Heart left ventricle (tissue), 16 donors: ENCODE measurements at regions not wholly inside any gene's neighbourhood (a gene's known extent, or its start where the extent isn't known, plus 50 kb on each side); places are given as distances from the start of the nearest gene placed in this dataset.
"Not testable (repeated sequence)": the region's sequence is repeated elsewhere in the genome, so short reads cannot be mapped to it uniquely, and the experiment has no call there.

Experiments
- ATAC-seq, 4 donors: fragments of 200-7000 bp; cut with Tn5 transposase; one replicate each; pipeline ENCODE4 v1.9.1; 2020 to 2022; ENCODE audit warnings: moderate library complexity in 4 of 4, mild to moderate bottlenecking in 3 of 4, moderate number of reproducible peaks in 1 of 4
- DNase-seq, 5 donors: peaks; one replicate each; pipeline ENCODE4 v3.0.0-alpha.2; 2020
- H3K27ac ChIP-seq, 12 donors: fragments of 200-600 bp; sonication (generic) in 4 of 12; one replicate each; pipeline versions ENCODE4 v1.5.0 to v1.8.0; 2016 to 2022; ENCODE audit warnings: mild to moderate bottlenecking in 2 of 12
- H3K27me3 ChIP-seq, 9 donors: fragments of 200-600 bp; sonication (generic) in 2 of 9; one replicate each; pipeline versions ENCODE4 v1.5.1 to v1.8.0; 2016 to 2022; ENCODE audit warnings: mild to moderate bottlenecking in 3 of 9
- H3K36me3 ChIP-seq, 9 donors: fragments of 200-600 bp; sonication (generic) in 2 of 9; one replicate each; pipeline versions ENCODE4 v1.5.0 to v1.8.0; 2018 to 2022; ENCODE audit warnings: mild to moderate bottlenecking in 2 of 9
- H3K4me1 ChIP-seq, 12 donors: fragments of 200-600 bp; sonication (generic) in 4 of 12; one replicate each; pipeline versions ENCODE4 v1.5.0 to v1.8.0; 2016 to 2022; ENCODE audit warnings: mild to moderate bottlenecking in 3 of 12
- H3K4me3 ChIP-seq, 12 donors: fragments of 200-600 bp; sonication (generic) in 4 of 12; one replicate each; pipeline versions ENCODE4 v1.5.0 to v1.8.0; 2017 to 2022; ENCODE audit warnings: mild to moderate bottlenecking in 9 of 12, moderate library complexity in 4 of 12
- H3K9me3 ChIP-seq, 12 donors: fragments of 200-600 bp; sonication (generic) in 4 of 12; one replicate each; pipeline versions ENCODE4 v1.5.0 to v1.8.0; 2016 to 2022; ENCODE audit warnings: mild to moderate bottlenecking in 1 of 12
- POLR2A ChIP-seq, 2 donors: fragments of 450-650 bp; IDR thresholded peaks; one replicate each; pipeline ENCODE4 v1.6.1; 2017; ENCODE audit warnings: antibody characterized with exemption in 2 of 2, mild to moderate bottlenecking in 2 of 2, moderate library complexity in 2 of 2
- WGBS, 4 donors: extraction: QIAGEN DNeasy Blood & Tissue Kit in 2 of 4; methylation state at CpG; one replicate each; pipeline versions ENCODE4 v1.1.5 to v1.1.7; 2013 to 2018; 5-methylcytosine and 5-hydroxymethylcytosine counted together
- intact Hi-C, 10 donors: fragments of 100-400 bp; cut with DNase I; formaldehyde crosslinking; loops; one replicate each; pipeline versions ENCODE4 v1.11.1 to v1.14.2; 2022
- TF ChIP-seq, protein P1 (sequence below), 12 donors: fragments of 200-600 bp; sonication (generic) in 4 of 12; IDR thresholded peaks; one replicate each; pipeline versions ENCODE4 v1.5.0 to v1.8.0; 2018 to 2022; ENCODE audit warnings: antibody characterized with exemption in 12 of 12, mild to moderate bottlenecking in 5 of 12
- donor health status: ischemic (EF 13 %, LVEDD 7.1; RV severe dilation, severe dysfunction).
- donor health status: healthy with polysubstance abuse.
- donor health status: DM: no; HTN: yes; CAD: no.
- donor health status: DM: no; HTN: no; CAD: no.
- donor health status: ischemic (EF 25% LVEDD 6.9; RV normal size, moderate dysfunction).
- donor health status: ischemic (EF 25% LVEDD 5.7; RV mildly dilated, moderate dysfunction).
- donor health status: healthy.
- donor health status: DM: yes; HTN: yes; CAD: no.
- donor health status: ischemic (EF 35%, LVEDD 5.7; RV mildly dilated, moderate dysfunction).
- donor health status: nonischemic (EF 11% LVEDD 7.7; RV severe dilation, severe dysfunction).
- donor health status: DM: yes; HTN: yes; CAD: no.
- donor health status: PGD.
- donor health status: ischemic (EF 29% LVEDD 5.4; RV normal size, mild dysfunction).
- donor health status: nonischemic (EF 23%, LVEDD 6.1; RV moderate dilation, normal function).

GRCh38 chr18:24613896-24614640 is 153.6 kb downstream of the HRH4 start:
- no peaks in the 10 kb centered on the region for H3K36me3 ChIP-seq
- no peaks in the 10 kb centered on the region for H3K9me3 ChIP-seq
- DNase-seq: no peak
- no peak overlapping the region for H3K27ac ChIP-seq
- H3K4me3 ChIP-seq: no peak overlapping the region
- no peak for ATAC-seq
- TF ChIP-seq, protein P1, sequence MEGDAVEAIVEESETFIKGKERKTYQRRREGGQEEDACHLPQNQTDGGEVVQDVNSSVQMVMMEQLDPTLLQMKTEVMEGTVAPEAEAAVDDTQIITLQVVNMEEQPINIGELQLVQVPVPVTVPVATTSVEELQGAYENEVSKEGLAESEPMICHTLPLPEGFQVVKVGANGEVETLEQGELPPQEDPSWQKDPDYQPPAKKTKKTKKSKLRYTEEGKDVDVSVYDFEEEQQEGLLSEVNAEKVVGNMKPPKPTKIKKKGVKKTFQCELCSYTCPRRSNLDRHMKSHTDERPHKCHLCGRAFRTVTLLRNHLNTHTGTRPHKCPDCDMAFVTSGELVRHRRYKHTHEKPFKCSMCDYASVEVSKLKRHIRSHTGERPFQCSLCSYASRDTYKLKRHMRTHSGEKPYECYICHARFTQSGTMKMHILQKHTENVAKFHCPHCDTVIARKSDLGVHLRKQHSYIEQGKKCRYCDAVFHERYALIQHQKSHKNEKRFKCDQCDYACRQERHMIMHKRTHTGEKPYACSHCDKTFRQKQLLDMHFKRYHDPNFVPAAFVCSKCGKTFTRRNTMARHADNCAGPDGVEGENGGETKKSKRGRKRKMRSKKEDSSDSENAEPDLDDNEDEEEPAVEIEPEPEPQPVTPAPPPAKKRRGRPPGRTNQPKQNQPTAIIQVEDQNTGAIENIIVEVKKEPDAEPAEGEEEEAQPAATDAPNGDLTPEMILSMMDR (IDR thresholded peaks at IDR 0.05): no peak
- TF ChIP-seq POLR2A (IDR thresholded peaks at IDR 0.05): no peak
- H3K27me3 ChIP-seq: no peaks in the 10 kb centered on the region
- 80 to 96% (median 86%) methylated on average over 3 of the region's 3 CpGs for WGBS, 4 donors
- intact Hi-C loops: no loop called here
- H3K4me1 ChIP-seq: no peaks in the 10 kb centered on the region

DNA sequence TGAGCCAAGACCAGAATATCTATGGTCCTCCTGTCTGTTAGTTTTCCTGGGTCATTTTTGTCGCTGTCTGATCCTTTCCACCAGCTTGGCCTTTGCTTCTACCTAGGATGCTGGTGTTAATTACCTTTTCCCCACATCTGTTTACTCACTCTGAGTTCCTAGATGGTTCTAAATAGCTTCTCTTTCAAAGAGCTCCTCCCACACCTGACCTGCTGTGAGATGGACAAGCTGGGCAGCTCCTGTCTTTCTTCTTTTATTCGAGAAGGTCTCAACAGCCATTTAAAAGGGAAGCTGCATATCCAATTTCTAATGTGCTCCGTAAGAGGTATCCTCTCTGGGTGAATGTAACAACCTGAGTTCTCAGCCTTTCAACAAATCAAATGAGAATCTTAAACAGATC is 156.2 kb downstream of the HRH4 start:
- intact Hi-C loops: no loop called here
- DNase-seq (no peak), ATAC-seq (no peak)
- H3K4me1 ChIP-seq: no peaks in the 10 kb centered on the region
- H3K9me3 ChIP-seq: no peaks in the 10 kb centered on the region
- H3K27ac ChIP-seq: no peak overlapping the region
- TF ChIP-seq, protein P1 (IDR thresholded peaks at IDR 0.05): no peak
- no peak for TF ChIP-seq POLR2A (IDR thresholded peaks at IDR 0.05)
- WGBS, 4 donors: 36 to 61% (median 40%) methylated on average over 3 of the region's 3 CpGs
- H3K27me3 ChIP-seq: no peaks in the 10 kb centered on the region
- H3K4me3 ChIP-seq: no peak overlapping the region
- no peaks in the 10 kb centered on the region for H3K36me3 ChIP-seq

- ATAC-seq, H3K27ac ChIP-seq, DNase-seq, H3K4me3 ChIP-seq, H3K27me3 ChIP-seq, H3K9me3 ChIP-seq, intact Hi-C loops, H3K36me3 ChIP-seq: not testable (repeated sequence)
- WGBS, 4 donors: 66 to 68% methylated on average over 9 of the region's 17 CpGs; no CpG with 5 or more reads in 2 of the 4 donors
- peaks cover 0 to 21% (median 12%) of the 10 kb centered on the region in 12 donors for H3K4me1 ChIP-seq
Observed at GRCh38 chr18:24624421-24624820, 164.0 kb downstream of the HRH4 start.

DNA sequence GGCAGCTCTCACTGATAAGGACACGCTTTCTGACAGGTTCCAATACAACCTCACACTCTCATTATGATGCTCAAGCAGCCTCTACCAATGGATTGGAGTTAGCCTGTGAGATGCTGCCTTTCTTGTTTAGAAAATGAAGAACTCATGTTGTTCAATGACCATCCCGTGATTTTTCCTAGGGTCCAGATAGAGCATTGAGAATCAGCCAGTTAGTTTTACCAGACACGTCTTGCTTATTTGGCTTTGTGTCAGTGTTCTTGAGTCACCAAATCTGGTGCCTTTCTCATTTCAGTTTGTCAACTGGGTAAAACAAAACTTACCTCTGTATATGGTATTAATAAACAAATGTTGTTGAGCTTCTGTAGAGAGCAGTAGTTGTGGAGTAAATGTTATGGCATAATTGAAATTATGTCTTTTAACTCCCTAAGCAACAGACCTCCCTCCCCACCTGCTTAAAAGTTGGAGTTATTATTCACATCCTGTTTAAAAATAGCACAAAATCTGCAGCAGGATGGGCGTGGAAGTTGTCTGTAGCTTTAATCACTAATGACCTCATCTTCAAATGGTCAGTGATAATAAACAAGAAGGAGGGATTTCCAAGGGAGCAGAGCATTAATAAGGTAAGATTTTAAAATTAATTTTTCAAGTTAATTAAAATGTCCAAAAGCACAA is 167.3 kb downstream of the HRH4 start:
- H3K27ac ChIP-seq: peak overlapping the region in 8 of 12 donors; percentile 3 to 66 (median 39)
- intact Hi-C loops: loop anchor here in 2 of 10 donors (5.0 kb wide), 1 partner anchor 35 kb away; no protein-coding TSS in a partner anchor
- H3K4me1 ChIP-seq: peaks cover 0 to 48% (median 33%) of the 10 kb centered on the region in 12 donors
- peak in 3 of 4 donors; percentile 23 to 66 (median 35) for ATAC-seq
- no peaks in the 10 kb centered on the region for H3K36me3 ChIP-seq
- WGBS, 4 donors: 26 to 45% (median 29%) methylated on average over 4 of the region's 4 CpGs
- H3K27me3 ChIP-seq: no peaks in the 10 kb centered on the region
- peak in 1 of 5 donors; percentile 10 for DNase-seq
- H3K4me3 ChIP-seq: peak overlapping the region in 2 of 12 donors; percentile 12 to 28
- TF ChIP-seq, protein P1 (IDR thresholded peaks at IDR 0.05): no peak
- no peak for TF ChIP-seq POLR2A (IDR thresholded peaks at IDR 0.05)
- no peaks in the 10 kb centered on the region for H3K9me3 ChIP-seq
